CD4-positive, alpha-beta T cell treated with Interleukin-15 for 4 hours (primary cell): ENCODE measurements at regions not wholly inside any gene's neighbourhood (a gene's known extent, or its start where the extent isn't known, plus 50 kb on each side); places are given as distances from the start of the nearest gene placed in this dataset.

Experiments used
- DNase-seq: peaks from one replicate; pipeline ENCODE4 v3.0.0-alpha.2; 2020; ENCODE audit warnings: low spot score

DNA sequence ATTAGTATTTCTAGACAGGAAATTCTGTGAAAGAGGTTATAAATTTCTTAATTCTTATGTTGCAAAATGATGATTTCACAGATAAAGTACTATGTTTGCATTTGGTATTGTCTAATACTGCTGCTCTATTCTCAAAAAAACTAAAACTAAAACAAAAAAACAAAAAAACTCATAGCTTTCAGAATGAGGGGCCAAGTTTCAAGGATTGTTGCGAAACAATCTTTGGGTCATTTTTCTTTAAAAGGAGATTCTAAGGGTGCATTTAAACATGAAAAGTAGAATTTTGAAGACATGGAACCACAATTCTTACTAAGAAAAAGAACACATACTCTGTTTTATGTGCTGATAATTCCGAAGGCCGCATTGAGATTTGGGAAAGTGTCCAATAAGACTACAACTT lies 645.1 kb downstream of the ADGRL2 start:
- DNase-seq, result no peak

DNA sequence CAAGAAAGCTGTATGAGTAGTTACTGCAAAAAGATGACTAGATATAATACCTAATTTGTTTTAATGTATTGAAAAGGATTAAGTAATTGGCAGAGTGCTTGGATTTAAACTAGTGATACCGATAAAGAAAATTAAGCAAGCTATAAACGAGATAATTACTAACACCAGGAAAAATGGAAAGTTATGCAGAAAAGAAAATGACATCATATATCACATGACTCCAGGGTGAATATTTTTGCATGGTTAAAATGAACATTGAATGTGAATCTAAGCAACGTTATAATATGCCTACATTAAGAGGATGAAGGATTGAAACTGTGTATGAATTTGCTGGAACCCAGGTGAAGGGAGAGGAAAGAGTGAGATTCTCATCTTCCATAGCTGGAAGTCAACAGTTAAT lies 644.4 kb downstream of the ADGRL2 start:
- DNase-seq, result no peak

- no peak for DNase-seq
Observed at GRCh38 chr1:82441402-82441801, 640.7 kb downstream of the ADGRL2 start.

- DNase-seq, result no peak
Observed at GRCh38 chr1:82423174-82423815, 622.6 kb downstream of the ADGRL2 start.

GRCh38 chr1:82421782-82422181 lies 621.0 kb downstream of the ADGRL2 start:
- no peak for DNase-seq

- DNase-seq, result no peak
Observed at GRCh38 chr1:82420584-82420983, 619.9 kb downstream of the ADGRL2 start.

GRCh38 chr1:82411605-82412004 lies 610.9 kb downstream of the ADGRL2 start:
- no peak for DNase-seq

GRCh38 chr1:82405333-82405732 lies 604.6 kb downstream of the ADGRL2 start:
- DNase-seq, result no peak

GRCh38 chr1:82401116-82401515 lies 600.4 kb downstream of the ADGRL2 start:
- DNase-seq, result no peak

DNA sequence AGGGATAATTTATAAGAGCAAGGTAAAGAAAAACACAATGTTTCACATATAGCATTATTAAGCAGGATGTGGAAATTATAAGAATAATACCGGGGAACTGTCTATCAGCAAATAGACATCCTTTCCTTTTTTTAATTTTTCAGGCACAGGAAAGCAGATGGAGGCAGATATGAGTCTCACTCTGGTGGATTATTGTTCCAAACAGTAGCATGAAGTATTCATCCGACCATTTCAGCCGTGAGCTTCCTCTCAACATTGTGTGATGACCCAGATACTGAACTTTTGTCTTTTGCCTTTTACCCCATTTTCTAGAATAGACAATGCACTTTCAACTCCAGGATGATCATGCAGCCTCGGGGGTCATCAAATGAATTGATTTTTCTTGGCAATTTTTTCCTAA lies 599.8 kb downstream of the ADGRL2 start:
- DNase-seq, result no peak

DNA sequence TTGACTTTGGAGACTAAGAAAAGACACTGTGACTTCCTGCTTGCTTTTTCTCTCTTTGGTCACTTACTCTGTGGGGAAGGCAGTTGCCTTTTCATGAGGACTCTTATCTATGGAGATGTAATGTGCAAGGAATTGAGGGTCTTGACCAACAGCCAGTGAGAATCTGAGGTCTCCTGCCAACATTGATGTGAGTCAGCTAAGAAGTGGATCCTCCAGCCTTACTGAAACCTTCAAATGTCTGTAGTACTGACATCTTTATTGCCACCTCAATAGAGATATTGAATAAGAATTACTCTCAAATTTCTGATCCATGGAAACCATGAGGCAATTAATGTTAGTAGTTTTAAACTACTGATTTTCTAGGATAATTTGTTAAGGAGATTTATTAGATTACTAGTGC lies 598.4 kb downstream of the ADGRL2 start:
- no peak for DNase-seq

DNA sequence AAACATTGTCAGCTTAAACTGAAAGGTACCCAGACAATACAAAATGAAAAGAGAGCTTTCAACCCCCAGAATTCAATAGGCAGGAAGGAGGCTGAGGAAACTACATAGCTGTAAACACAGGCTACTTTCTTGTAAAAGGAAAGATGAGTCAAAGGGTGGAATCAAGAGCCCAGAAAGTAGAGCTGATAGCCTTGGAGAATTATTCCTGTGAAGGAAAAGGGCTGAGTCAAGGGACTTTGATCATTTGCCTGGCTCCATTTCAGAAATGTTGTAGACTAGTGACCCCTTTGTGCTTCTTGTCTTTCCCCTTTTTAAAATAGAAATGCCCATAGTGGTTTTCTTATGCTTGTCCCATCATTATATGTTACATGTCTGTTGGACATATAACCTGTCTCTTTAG lies 597.6 kb downstream of the ADGRL2 start:
- DNase-seq, result no peak

DNA sequence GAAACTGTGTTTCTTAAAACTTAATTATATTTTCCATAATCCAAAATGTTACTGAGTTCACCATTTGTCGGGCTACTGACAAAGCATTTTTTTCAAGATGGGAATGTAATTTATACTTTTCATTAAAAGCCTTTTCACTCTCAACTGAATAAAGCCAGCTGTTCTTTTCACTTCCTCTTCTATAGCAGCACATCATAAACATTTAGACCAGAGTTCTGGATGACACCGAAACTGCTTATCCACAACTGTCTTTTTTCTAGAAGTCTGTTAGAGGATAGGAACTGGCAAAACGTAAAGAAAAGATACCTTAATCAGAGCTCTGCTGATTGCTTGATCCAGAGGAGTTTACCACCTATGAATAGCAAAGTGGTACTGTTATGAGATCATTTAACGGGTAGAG lies 594.7 kb downstream of the ADGRL2 start:
- no peak for DNase-seq

DNA sequence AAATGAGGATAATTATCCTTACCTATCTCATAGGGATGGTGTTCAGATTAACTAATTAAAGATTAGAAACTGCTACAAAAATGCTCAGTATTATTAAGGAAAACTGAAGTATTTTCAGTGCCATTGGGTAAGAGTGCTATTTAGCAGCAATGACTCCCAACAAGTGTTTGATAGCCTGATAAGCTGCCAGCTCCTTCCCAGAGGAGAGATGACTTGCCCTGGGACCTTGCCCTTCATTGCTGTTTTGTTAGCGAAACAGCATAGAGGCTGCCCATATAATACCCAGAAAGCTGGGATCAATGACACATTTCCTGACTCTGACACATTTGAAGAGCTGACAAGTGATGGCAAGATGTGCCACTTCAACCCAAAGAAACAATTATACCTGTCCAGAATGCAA lies 592.2 kb downstream of the ADGRL2 start:
- DNase-seq, result no peak

- no peak for DNase-seq
Observed at GRCh38 chr1:82392513-82392912, 591.8 kb downstream of the ADGRL2 start.

DNA sequence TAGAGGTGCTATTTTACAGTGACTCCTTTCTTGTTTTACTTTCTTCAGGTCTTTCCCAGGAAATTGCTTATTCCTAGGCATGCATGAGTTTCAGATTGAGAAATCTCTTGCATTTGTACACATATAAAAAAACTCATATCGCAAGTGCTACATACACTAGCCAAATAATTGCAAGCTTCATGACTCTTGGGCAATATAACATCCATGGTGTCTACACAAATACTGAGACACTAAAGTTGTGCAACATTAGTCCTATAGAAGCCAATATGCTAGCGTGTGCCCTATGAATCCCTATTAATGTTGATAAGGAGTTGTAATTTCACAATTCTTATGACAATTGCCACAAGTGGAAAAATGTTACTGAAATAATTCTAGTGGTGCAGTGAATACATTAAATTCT lies 591.0 kb downstream of the ADGRL2 start:
- DNase-seq, result no peak

- DNase-seq, result no peak
Observed at GRCh38 chr1:82390627-82391026, 589.9 kb downstream of the ADGRL2 start.

DNA sequence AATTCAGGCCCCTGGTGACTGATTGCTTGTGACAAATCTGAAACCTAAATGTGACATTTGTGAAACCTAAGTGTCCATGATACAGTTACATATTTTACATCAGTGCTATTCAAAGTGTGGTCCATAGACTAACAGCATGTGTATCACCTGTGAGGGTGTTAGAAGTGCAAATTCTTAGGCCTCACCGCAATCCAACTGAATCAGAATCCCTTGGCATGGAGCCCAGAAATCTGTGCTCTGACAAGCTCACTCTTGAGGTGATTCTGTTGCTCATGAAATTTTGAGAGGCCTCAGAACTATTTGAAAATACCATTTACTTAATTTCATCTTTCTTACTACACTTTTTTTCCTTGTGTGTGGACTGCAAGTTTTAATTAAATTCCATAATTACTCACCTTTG lies 587.9 kb downstream of the ADGRL2 start:
- no peak for DNase-seq

DNA sequence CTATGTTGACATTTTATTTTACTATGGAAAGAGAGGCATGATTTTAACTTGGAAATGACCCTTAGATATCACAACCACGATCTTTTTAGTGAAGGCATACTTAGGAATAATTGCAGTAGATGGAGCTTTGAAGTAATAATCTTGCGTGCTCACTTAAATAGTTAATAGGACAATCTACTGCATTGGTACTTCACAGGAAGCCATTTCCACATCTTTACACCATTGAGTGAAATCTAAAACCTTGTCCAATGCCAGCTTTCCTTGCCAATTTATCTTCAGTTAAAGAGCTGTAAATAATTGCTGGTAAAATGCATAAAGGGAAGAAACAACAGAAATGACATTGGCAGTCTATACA lies 586.3 kb downstream of the ADGRL2 start:
- DNase-seq, result no peak

DNA sequence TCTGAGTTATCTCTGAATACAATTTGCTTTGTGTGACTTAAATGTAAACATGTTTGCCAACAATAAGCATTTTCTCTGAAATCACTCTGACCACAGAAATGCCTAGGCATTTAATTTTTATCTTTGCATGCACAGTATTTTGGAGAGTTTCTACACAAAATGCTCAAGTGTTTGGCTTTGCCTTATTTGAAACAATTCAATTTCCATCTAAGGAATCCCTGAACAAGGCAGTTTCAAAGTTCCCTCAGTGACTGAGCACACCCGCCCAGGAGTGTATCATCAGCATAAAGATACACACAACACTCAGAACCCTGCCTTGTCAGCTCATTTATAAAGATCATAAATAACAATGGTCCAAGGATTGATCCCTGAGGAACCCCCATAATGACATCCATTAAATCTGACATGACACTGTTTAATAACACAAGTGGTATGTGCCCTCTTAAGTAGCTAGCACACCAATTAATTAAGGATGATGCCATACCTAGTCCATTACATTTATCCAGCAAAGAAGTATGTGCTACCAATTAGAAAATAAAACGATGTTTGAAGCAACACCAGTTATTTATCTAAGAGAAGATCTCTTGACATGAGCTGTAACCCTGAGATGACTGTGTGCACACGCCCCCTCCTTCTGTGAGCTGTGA lies 585.8 kb downstream of the ADGRL2 start:
- DNase-seq, result no peak

DNA sequence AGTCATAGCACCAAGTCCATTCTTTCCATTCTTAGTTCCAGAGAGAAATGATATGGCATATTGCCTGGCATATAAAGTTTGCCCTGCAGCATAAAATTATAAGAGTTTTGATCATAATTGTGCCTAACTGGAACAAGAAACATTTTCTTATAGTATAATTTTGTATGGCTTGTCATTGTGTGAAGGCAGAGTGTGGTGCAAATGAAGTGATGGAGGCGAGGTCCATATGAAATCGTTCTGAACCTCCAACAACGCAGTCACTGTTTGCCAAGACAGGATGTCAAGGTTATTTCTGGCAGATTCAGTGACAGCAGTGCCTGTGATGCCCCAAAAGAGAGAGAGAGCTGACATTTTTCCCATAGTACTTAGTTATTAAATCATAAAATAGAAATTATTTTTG lies 584.0 kb downstream of the ADGRL2 start:
- no peak for DNase-seq

DNA sequence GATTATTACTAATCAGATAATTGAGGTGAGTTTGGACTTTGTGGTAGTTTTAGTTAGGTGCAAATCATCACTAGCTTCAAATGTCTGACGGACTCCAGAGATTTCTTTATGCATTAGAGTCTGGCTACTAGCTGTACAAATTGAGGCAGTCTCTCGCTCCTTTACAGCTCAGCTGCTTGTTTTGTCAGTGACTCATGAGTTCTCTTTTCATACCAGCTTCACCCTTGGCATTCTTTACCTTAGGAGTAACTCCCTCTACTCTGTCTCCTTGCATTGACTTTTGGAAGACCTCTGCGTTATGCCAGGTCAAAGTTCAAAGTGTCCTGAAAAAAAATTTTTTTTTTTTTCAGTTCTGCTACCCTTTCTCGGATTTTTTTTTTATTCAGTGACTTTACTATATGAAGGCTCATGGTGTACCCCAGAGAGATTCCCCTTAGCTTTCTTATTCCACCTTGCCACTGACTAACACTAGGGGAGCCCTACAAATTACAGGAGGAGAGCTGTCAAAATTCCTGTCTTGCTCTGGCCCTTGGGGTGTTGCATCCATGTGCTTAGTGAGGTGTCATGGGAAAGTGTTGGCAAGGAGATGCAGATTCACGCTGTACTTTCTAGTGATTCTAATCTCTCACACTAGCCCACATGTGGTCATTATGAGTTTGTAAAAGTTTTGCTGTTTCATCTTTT lies 576.6 kb downstream of the ADGRL2 start:
- DNase-seq, result no peak

DNA sequence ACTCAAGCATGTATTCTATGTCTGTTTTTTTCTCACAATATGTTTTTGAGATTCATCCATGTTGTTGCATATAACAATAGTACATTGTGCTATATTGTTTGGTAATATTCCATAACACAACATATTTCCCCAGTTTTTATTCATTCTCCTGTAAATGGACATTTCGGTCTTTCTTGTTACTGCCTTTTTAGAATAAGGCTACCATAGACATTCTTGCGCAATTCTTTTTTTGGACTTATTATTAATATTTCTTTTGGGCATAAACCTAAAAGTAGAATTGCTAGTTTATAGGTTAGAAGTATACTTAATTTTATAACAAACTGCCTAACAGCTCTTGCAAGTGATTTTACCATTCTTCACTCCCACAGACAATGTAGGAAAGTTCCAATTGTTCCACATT lies 573.0 kb downstream of the ADGRL2 start:
- no peak for DNase-seq
